GM11168 (cell line): ENCODE measurements at regions not wholly inside any gene's neighbourhood (a gene's known extent, or its start where the extent isn't known, plus 50 kb on each side); places are given as distances from the start of the nearest gene placed in this dataset.

Experiments used
- in situ Hi-C: fragments of 300-500 bp; cut with MboI; formaldehyde crosslinking; loops from one replicate; pipeline ENCODE4 v1.12.0; 2022; ENCODE audit warnings: low sequenced_read_pairs; ENCODE audit not compliant: unreplicated experiment

- in situ Hi-C loops: no loop called here
Measured at GRCh38 chr2:129255610-129256313, 723.7 kb upstream of the RAB6C start.

GRCh38 chr2:129256642-129257041 lies 722.8 kb upstream of the RAB6C start:
- in situ Hi-C loops: no loop called here

GRCh38 chr2:129262934-129263333 lies 716.5 kb upstream of the RAB6C start:
- in situ Hi-C loops: no loop called here

- in situ Hi-C loops: no loop called here
Measured at GRCh38 chr2:129263939-129264338, 715.5 kb upstream of the RAB6C start.

- in situ Hi-C loops: no loop called here
Measured at GRCh38 chr2:129267559-129267958, 711.9 kb upstream of the RAB6C start.

GRCh38 chr2:129273266-129274037 lies 706.0 kb upstream of the RAB6C start:
- in situ Hi-C loops: no loop called here

GRCh38 chr2:129274038-129274415 lies 705.4 kb upstream of the RAB6C start:
- in situ Hi-C loops: no loop called here

- in situ Hi-C loops: no loop called here
Measured at GRCh38 chr2:129274918-129275317, 704.5 kb upstream of the RAB6C start.

- in situ Hi-C loops: no loop called here
Measured at GRCh38 chr2:129275706-129276105, 703.8 kb upstream of the RAB6C start.

GRCh38 chr2:129276978-129277584 lies 702.4 kb upstream of the RAB6C start:
- in situ Hi-C loops: no loop called here

- in situ Hi-C loops: no loop called here
Measured at GRCh38 chr2:129277585-129277981, 701.9 kb upstream of the RAB6C start.

- in situ Hi-C loops: no loop called here
Measured at GRCh38 chr2:129281791-129282530, 697.5 kb upstream of the RAB6C start.

GRCh38 chr2:129285012-129285411 lies 694.5 kb upstream of the RAB6C start:
- in situ Hi-C loops: no loop called here

GRCh38 chr2:129293326-129293725 lies 686.1 kb upstream of the RAB6C start:
- in situ Hi-C loops: no loop called here

GRCh38 chr2:129296396-129296795 lies 683.1 kb upstream of the RAB6C start:
- in situ Hi-C loops: no loop called here

GRCh38 chr2:129296806-129297205 lies 682.7 kb upstream of the RAB6C start:
- in situ Hi-C loops: no loop called here

- in situ Hi-C loops: no loop called here
Measured at GRCh38 chr2:129297430-129297829, 682.0 kb upstream of the RAB6C start.

- in situ Hi-C loops: no loop called here
Measured at GRCh38 chr2:129299338-129299737, 680.1 kb upstream of the RAB6C start.

GRCh38 chr2:129299756-129300155 lies 679.7 kb upstream of the RAB6C start:
- in situ Hi-C loops: no loop called here

- in situ Hi-C loops: no loop called here
Measured at GRCh38 chr2:129300456-129300855, 679.0 kb upstream of the RAB6C start.

- in situ Hi-C loops: no loop called here
Measured at GRCh38 chr2:129301431-129301913, 678.0 kb upstream of the RAB6C start.
